ENCODE measurements at regions not wholly inside any gene's neighbourhood (a gene's known extent, or its start where the extent isn't known, plus 50 kb on each side); places are given as distances from the start of the nearest gene placed in this dataset.

DNA sequence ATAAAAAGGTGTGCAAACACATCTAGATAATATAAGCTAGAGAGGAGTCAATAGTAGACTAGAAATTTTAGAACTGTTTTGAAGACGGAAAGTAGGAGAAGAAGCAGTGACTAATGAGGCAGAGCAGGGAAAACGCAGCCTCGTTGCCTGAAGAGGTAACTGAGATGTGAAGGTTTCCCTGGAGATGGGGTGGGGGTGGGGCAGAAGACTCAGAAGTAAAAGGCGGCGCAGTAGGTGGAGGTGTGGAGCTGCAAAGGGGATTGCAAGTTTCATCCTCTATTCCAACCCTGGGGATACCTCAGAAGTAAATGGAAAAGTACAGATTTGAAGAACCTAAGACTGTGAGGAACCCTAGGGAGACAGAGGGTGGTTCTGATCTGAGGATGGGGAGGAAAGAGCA lies 109.5 kb downstream of the TMPRSS5 start:
- Histone ChIP-seq H3K9ac (ENCODE audit: low read length) (no peak overlapping the region), H2BK5ac (ENCODE audit: low read depth, low read length, poor library complexity, severe bottlenecking) (no peak overlapping the region), H4K91ac (ENCODE audit: low read length) (no peak overlapping the region), H3K79me1 (replicated peaks; ENCODE audit: low read length, poor library complexity, severe bottlenecking) (no peaks in the 10 kb centered on the region), H3K4me1 (ENCODE audit: control insufficient read depth, insufficient read depth, low read depth, low read length) (no peaks in the 10 kb centered on the region), H2BK120ac (ENCODE audit: low read depth, low read length) (no peak overlapping the region), H3K27me3 (ENCODE audit: control insufficient read depth in 1 of 2, insufficient read depth in 1 of 2, low read length in 2 of 2) (peaks cover 0 to 7% of the 10 kb centered on the region in 2 experiments), H3K4ac (ENCODE audit: low read depth in 1 of 2, low read length in 2 of 2) (no peak overlapping the region), H2BK12ac (ENCODE audit: low read length in 2 of 2) (no peak overlapping the region), H3K9me3 (ENCODE audit: control insufficient read depth, low read length) (peaks cover 11% of the 10 kb centered on the region), H4K8ac (ENCODE audit: low read length) (no peak overlapping the region), H3K14ac (ENCODE audit: low read length in 2 of 2) (peak overlapping the region in 1 of 2 experiments; percentile 41), H2BK15ac (ENCODE audit: low read depth, poor library complexity, severe bottlenecking) (no peak overlapping the region), H3K27ac (ENCODE audit: low read length, poor library complexity, severe bottlenecking) (no peak overlapping the region), H3K4me3 (ENCODE audit: insufficient read depth in 1 of 2, low read depth in 1 of 2, low read length in 2 of 2) (no peak overlapping the region), H3K36me3 (ENCODE audit: control insufficient read depth in 1 of 2, insufficient read depth in 2 of 2, low read depth in 1 of 2, low read length in 2 of 2) (no peaks in the 10 kb centered on the region), H3K18ac (ENCODE audit: low read depth in 1 of 2, low read length in 2 of 2) (no peak overlapping the region), H2AFZ (ENCODE audit: low read depth, low read length) (no peak overlapping the region), H3K4me2 (ENCODE audit: low read length, poor library complexity, severe bottlenecking) (no peak overlapping the region), H3K23ac (ENCODE audit: low read length in 2 of 2) (no peak overlapping the region), H2AK5ac (ENCODE audit: low read length, severe bottlenecking) (no peak overlapping the region)
- 51% methylated on average over 5 of the region's 5 CpGs for WGBS
- no peak for DNase-seq

DNA sequence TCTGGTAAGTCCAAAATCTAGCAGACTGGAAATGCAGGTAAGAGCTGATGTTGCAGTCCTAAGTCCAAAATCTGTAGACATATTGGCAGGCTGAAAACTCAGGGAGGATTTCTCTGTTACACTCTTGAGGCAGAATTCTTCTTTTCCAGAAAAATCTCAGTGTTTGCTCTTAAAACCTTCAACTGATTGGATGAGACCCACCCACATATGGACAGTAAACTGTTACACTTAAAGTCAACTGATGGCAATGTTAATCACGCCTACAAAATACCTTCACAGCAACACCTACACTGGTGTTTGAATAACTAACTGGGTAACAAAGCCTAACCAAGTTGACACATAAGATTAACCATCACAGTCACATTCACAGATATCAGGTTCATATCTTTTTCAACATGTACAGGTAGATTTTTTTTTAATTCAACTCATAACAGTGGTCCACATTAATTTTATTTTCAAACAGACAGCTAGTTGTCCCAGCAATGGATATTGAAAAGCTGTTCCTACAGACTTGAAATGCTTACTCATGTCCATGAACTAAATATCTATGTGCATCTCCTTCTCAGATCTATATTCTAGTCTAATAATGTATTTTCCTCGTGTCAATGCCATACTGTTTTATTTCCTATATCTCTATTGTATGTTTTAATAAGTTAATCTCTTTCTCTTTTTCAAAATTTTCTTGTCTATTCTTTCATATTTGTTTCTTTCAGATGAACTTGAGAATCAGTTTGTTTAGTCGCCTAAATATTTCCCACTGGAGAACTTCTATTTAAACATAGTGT lies 110.1 kb downstream of the TMPRSS5 start:
- DNase-seq = no peak
- no peak overlapping the region for H3K4ac ChIP-seq (ENCODE audit: low read depth in 1 of 2, low read length in 2 of 2)
- no peak overlapping the region for H4K8ac ChIP-seq (ENCODE audit: low read length)
- H2AFZ ChIP-seq (ENCODE audit: low read depth, low read length) = no peak overlapping the region
- H2BK120ac ChIP-seq (ENCODE audit: low read depth, low read length) = no peak overlapping the region
- no peak overlapping the region for H2BK12ac ChIP-seq (ENCODE audit: low read length in 2 of 2)
- H3K14ac ChIP-seq (ENCODE audit: low read length in 2 of 2) = no peak overlapping the region
- H3K18ac ChIP-seq (ENCODE audit: low read depth in 1 of 2, low read length in 2 of 2) = no peak overlapping the region
- H3K9me3 ChIP-seq (ENCODE audit: control insufficient read depth, low read length) = peaks cover 11% of the 10 kb centered on the region
- no peak overlapping the region for H3K23ac ChIP-seq (ENCODE audit: low read length in 2 of 2)
- no peak overlapping the region for H3K4me3 ChIP-seq (ENCODE audit: insufficient read depth in 1 of 2, low read depth in 1 of 2, low read length in 2 of 2)
- no peaks in the 10 kb centered on the region for H3K4me1 ChIP-seq (ENCODE audit: control insufficient read depth, insufficient read depth, low read depth, low read length)
- H2AK5ac ChIP-seq (ENCODE audit: low read length, severe bottlenecking) = no peak overlapping the region
- H4K91ac ChIP-seq (ENCODE audit: low read length) = no peak overlapping the region
- no peaks in the 10 kb centered on the region for H3K36me3 ChIP-seq (ENCODE audit: control insufficient read depth in 1 of 2, insufficient read depth in 2 of 2, low read depth in 1 of 2, low read length in 2 of 2)
- peaks cover 0 to 5% of the 10 kb centered on the region in 2 experiments for H3K27me3 ChIP-seq (ENCODE audit: control insufficient read depth in 1 of 2, insufficient read depth in 1 of 2, low read length in 2 of 2)
- no peak overlapping the region for H3K9ac ChIP-seq (ENCODE audit: low read length)
- H3K4me2 ChIP-seq (ENCODE audit: low read length, poor library complexity, severe bottlenecking) = no peak overlapping the region
- 51% methylated on average over 1 of the region's 3 CpGs for WGBS
- no peaks in the 10 kb centered on the region for H3K79me1 ChIP-seq (replicated peaks; ENCODE audit: low read length, poor library complexity, severe bottlenecking)
- H2BK15ac ChIP-seq (ENCODE audit: low read depth, poor library complexity, severe bottlenecking) = no peak overlapping the region
- no peak overlapping the region for H2BK5ac ChIP-seq (ENCODE audit: low read depth, low read length, poor library complexity, severe bottlenecking)
- H3K27ac ChIP-seq (ENCODE audit: low read length, poor library complexity, severe bottlenecking) = no peak overlapping the region

DNA sequence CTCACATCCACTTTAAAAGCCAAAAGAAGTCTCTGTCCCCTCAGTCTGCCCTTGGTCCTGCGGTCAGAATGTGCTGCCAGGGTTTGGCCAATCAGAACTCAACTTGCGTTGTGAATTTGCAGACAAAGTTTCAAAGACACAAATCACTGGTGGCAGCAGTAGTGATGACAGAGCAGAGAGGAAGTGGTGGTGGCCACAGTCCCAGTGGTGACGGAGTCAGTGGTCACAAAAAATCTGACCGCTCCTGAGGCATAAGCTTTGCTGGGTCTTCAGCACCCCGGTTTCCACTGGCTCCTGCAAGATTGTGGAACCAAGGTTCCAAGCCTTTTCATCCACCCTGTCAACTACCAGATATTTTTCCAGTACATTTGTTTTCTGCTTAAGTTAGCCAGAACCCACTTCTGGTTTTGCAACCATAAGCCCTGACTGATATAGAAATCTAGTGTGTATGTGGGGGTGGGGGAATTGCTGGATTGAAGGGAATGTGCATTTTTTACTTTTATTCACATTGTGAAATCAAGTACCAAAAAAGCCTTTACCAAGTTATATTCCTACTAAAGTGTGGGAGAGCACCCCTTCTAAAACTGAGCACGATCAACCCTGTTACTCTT lies 112.3 kb downstream of the TMPRSS5 start:
- WGBS = 76% methylated on average over 6 of the region's 6 CpGs
- no peak overlapping the region for H3K14ac ChIP-seq (ENCODE audit: low read length in 2 of 2)
- H3K27ac ChIP-seq (ENCODE audit: low read length, poor library complexity, severe bottlenecking) = no peak overlapping the region

DNA sequence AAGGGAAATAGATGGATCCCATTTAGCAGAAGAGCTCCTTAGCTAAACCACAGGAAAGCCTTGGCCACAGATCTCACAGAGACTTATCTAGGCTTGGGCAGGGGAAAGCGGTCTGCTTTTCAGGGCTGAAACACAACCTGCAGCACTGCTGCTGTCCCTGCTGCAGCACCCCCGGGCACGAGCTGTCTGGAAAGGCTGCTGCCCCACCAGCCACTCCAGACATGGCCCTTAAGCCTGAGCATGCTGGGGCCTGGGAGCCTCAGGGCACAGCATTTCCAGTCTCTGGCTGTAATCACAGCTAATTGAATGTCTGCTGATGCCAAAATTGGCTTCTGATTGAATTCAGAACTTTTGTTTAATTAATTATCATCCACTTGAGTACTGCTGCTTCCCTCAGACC lies 115.0 kb downstream of the TMPRSS5 start:
- Histone ChIP-seq H3K18ac (ENCODE audit: low read depth in 1 of 2, low read length in 2 of 2) (no peak overlapping the region), H3K4me1 (ENCODE audit: control insufficient read depth, insufficient read depth, low read depth, low read length) (no peaks in the 10 kb centered on the region), H2BK120ac (ENCODE audit: low read depth, low read length) (no peak overlapping the region), H2BK12ac (ENCODE audit: low read length in 2 of 2) (no peak overlapping the region), H3K9me3 (ENCODE audit: control insufficient read depth, low read length) (peaks cover 4% of the 10 kb centered on the region), H4K8ac (ENCODE audit: low read length) (no peak overlapping the region), H3K27me3 (ENCODE audit: control insufficient read depth in 1 of 2, insufficient read depth in 1 of 2, low read length in 2 of 2) (peaks cover 0 to 14% of the 10 kb centered on the region in 2 experiments), H3K23ac (ENCODE audit: low read length in 2 of 2) (no peak overlapping the region), H3K14ac (ENCODE audit: low read length in 2 of 2) (no peak overlapping the region), H3K4me3 (ENCODE audit: insufficient read depth in 1 of 2, low read depth in 1 of 2, low read length in 2 of 2) (no peak overlapping the region), H2AK5ac (ENCODE audit: low read length, severe bottlenecking) (no peak overlapping the region), H3K4me2 (ENCODE audit: low read length, poor library complexity, severe bottlenecking) (no peak overlapping the region), H2BK15ac (ENCODE audit: low read depth, poor library complexity, severe bottlenecking) (no peak overlapping the region), H3K27ac (ENCODE audit: low read length, poor library complexity, severe bottlenecking) (no peak overlapping the region), H2AFZ (ENCODE audit: low read depth, low read length) (no peak overlapping the region), H3K9ac (ENCODE audit: low read length) (no peak overlapping the region), H3K79me1 (replicated peaks; ENCODE audit: low read length, poor library complexity, severe bottlenecking) (no peaks in the 10 kb centered on the region), H3K36me3 (ENCODE audit: control insufficient read depth in 1 of 2, insufficient read depth in 2 of 2, low read depth in 1 of 2, low read length in 2 of 2) (no peaks in the 10 kb centered on the region), H4K91ac (ENCODE audit: low read length) (no peak overlapping the region), H2BK5ac (ENCODE audit: low read depth, low read length, poor library complexity, severe bottlenecking) (no peak overlapping the region), H3K4ac (ENCODE audit: low read depth in 1 of 2, low read length in 2 of 2) (no peak overlapping the region)
- no peak for DNase-seq
- WGBS = 52% methylated on average over 3 of the region's 3 CpGs

More for the DNA sequence above, 112.3 kb downstream of the TMPRSS5 start:
- H2AFZ ChIP-seq (ENCODE audit: low read depth, low read length) = no peak overlapping the region
- no peak overlapping the region for H3K4me2 ChIP-seq (ENCODE audit: low read length, poor library complexity, severe bottlenecking)
- H2BK12ac ChIP-seq (ENCODE audit: low read length in 2 of 2) = no peak overlapping the region
- H4K91ac ChIP-seq (ENCODE audit: low read length) = no peak overlapping the region
- DNase-seq = no peak
- H2BK15ac ChIP-seq (ENCODE audit: low read depth, poor library complexity, severe bottlenecking) = no peak overlapping the region
- no peak overlapping the region for H2BK120ac ChIP-seq (ENCODE audit: low read depth, low read length)
- H2BK5ac ChIP-seq (ENCODE audit: low read depth, low read length, poor library complexity, severe bottlenecking) = no peak overlapping the region
- H3K18ac ChIP-seq (ENCODE audit: low read depth in 1 of 2, low read length in 2 of 2) = no peak overlapping the region
- H3K9me3 ChIP-seq (ENCODE audit: control insufficient read depth, low read length) = peaks cover 11% of the 10 kb centered on the region
- H3K4ac ChIP-seq (ENCODE audit: low read depth in 1 of 2, low read length in 2 of 2) = no peak overlapping the region
- H3K27me3 ChIP-seq (ENCODE audit: control insufficient read depth in 1 of 2, insufficient read depth in 1 of 2, low read length in 2 of 2) = peaks cover 0 to 14% of the 10 kb centered on the region in 2 experiments
- no peak overlapping the region for H2AK5ac ChIP-seq (ENCODE audit: low read length, severe bottlenecking)
- H3K4me1 ChIP-seq (ENCODE audit: control insufficient read depth, insufficient read depth, low read depth, low read length) = no peaks in the 10 kb centered on the region
- H3K79me1 ChIP-seq (replicated peaks; ENCODE audit: low read length, poor library complexity, severe bottlenecking) = no peaks in the 10 kb centered on the region
- H3K36me3 ChIP-seq (ENCODE audit: control insufficient read depth in 1 of 2, insufficient read depth in 2 of 2, low read depth in 1 of 2, low read length in 2 of 2) = no peaks in the 10 kb centered on the region
- no peak overlapping the region for H3K23ac ChIP-seq (ENCODE audit: low read length in 2 of 2)
- H3K4me3 ChIP-seq (ENCODE audit: insufficient read depth in 1 of 2, low read depth in 1 of 2, low read length in 2 of 2) = no peak overlapping the region
- H4K8ac ChIP-seq (ENCODE audit: low read length) = no peak overlapping the region
- H3K9ac ChIP-seq (ENCODE audit: low read length) = no peak overlapping the region
